GM12892 (cell line): ENCODE measurements at regions not wholly inside any gene's neighbourhood (a gene's known extent, or its start where the extent isn't known, plus 50 kb on each side); places are given as distances from the start of the nearest gene placed in this dataset.

ENCODE experiments used
- POLR2A ChIP-seq: IDR thresholded peaks from 2 replicates; pipeline ENCODE4 v1.6.1; 2011; ENCODE audit warnings: low read depth, low read length, control low read depth
- POLR2AphosphoS5 ChIP-seq: IDR thresholded peaks from 2 replicates; pipeline ENCODE4 v1.6.1; 2011; ENCODE audit warnings: low read depth, low read length, control low read depth

DNA sequence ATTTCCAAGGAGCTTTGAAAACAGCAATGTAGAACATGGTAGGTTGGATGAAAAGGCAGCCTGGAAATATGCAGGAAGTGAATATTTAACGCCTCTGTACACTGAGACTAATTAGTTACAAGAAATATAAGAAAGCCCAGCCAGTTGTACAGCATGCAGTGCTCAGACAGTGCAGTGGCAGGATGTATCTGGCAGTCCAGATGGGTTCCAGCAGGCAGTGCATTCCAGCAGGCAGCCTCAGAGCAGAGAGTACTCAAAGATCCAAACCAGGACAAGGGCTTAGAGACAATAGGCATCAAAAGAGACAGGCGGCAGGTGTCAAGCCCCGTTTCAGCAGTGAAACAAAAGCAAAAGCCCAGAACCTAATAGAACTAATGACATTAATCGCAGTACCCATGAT is 2776.3 kb downstream of the PCDH9 start:
- TF ChIP-seq POLR2AphosphoS5 (no peak), POLR2A (no peak)
